ENCODE measurements at regions not wholly inside any gene's neighbourhood (a gene's known extent, or its start where the extent isn't known, plus 50 kb on each side); places are given as distances from the start of the nearest gene placed in this dataset.

GRCh38 chr13:78420814-78421213 lies 182.5 kb downstream of the POU4F1 start:
- DNase-seq: no peak

GRCh38 chr13:78413887-78414553 lies 189.3 kb downstream of the POU4F1 start:
- no peak for DNase-seq

- no peak for DNase-seq
Observed at GRCh38 chr13:78410847-78411246, 192.5 kb downstream of the POU4F1 start.

- no peak for DNase-seq
Observed at GRCh38 chr13:78410164-78410563, 193.2 kb downstream of the POU4F1 start.

GRCh38 chr13:78409172-78409571 lies 194.2 kb downstream of the POU4F1 start:
- no peak for DNase-seq

GRCh38 chr13:78404846-78405360 lies 198.4 kb downstream of the POU4F1 start:
- DNase-seq: no peak

- peak; percentile 34 for DNase-seq
Observed at GRCh38 chr13:78402708-78403400, 200.5 kb downstream of the POU4F1 start.

GRCh38 chr13:78401873-78402707 lies 201.3 kb downstream of the POU4F1 start:
- no peak for DNase-seq

- DNase-seq: peak; percentile 19
Observed at GRCh38 chr13:78398743-78399410, 204.5 kb downstream of the POU4F1 start.

- DNase-seq: no peak
Observed at GRCh38 chr13:78393286-78394142, 209.8 kb downstream of the POU4F1 start.

GRCh38 chr13:78383899-78384298 lies 219.5 kb downstream of the POU4F1 start:
- no peak for DNase-seq

GRCh38 chr13:78383071-78383484 lies 220.3 kb downstream of the POU4F1 start:
- peak; percentile 19 for DNase-seq

- no peak for DNase-seq
Observed at GRCh38 chr13:78382491-78382890, 220.9 kb downstream of the POU4F1 start.

GRCh38 chr13:78376822-78377221 lies 226.5 kb downstream of the POU4F1 start:
- no peak for DNase-seq

- DNase-seq: peak; percentile 18
Observed at GRCh38 chr13:78376033-78376432, 227.3 kb downstream of the POU4F1 start.

GRCh38 chr13:78372581-78372980 lies 230.8 kb downstream of the POU4F1 start:
- no peak for DNase-seq

GRCh38 chr13:78370231-78370630 lies 233.1 kb downstream of the POU4F1 start:
- DNase-seq: no peak

GRCh38 chr13:78364711-78365110 lies 238.6 kb downstream of the POU4F1 start:
- no peak for DNase-seq

GRCh38 chr13:78341032-78341431 lies 262.3 kb downstream of the POU4F1 start:
- no peak for DNase-seq

- DNase-seq: no peak
Observed at GRCh38 chr13:78339927-78340326, 263.4 kb downstream of the POU4F1 start.

GRCh38 chr13:78334059-78334458 lies 269.3 kb downstream of the POU4F1 start:
- no peak for DNase-seq

- DNase-seq: no peak
Observed at GRCh38 chr13:78326633-78327032, 276.7 kb downstream of the POU4F1 start.

Measured in OCI-M1 (cell line).